ENCODE measurements at regions not wholly inside any gene's neighbourhood (a gene's known extent, or its start where the extent isn't known, plus 50 kb on each side); places are given as distances from the start of the nearest gene placed in this dataset.

GRCh38 chr4:31111790-31112189 is 391.6 kb downstream of the PCDH7 start:
- TF ChIP-seq, protein P1, sequence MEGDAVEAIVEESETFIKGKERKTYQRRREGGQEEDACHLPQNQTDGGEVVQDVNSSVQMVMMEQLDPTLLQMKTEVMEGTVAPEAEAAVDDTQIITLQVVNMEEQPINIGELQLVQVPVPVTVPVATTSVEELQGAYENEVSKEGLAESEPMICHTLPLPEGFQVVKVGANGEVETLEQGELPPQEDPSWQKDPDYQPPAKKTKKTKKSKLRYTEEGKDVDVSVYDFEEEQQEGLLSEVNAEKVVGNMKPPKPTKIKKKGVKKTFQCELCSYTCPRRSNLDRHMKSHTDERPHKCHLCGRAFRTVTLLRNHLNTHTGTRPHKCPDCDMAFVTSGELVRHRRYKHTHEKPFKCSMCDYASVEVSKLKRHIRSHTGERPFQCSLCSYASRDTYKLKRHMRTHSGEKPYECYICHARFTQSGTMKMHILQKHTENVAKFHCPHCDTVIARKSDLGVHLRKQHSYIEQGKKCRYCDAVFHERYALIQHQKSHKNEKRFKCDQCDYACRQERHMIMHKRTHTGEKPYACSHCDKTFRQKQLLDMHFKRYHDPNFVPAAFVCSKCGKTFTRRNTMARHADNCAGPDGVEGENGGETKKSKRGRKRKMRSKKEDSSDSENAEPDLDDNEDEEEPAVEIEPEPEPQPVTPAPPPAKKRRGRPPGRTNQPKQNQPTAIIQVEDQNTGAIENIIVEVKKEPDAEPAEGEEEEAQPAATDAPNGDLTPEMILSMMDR (IDR thresholded peaks at IDR 0.05; ENCODE audit: insufficient read depth in 1 of 2, low read depth in 1 of 2, low read length in 1 of 2, severe bottlenecking in 1 of 2, unreplicated experiment in 1 of 2) = no peak
- intact Hi-C loops (cut with micrococcal nuclease; ENCODE audit: unreplicated experiment) = no loop called here
- Mint-ChIP-seq H3K4me1 (ENCODE audit: low read depth, unreplicated experiment) (no peaks in the 10 kb centered on the region), H3K36me3 (ENCODE audit: insufficient read depth, unreplicated experiment) (no peaks in the 10 kb centered on the region), H3K4me3 (ENCODE audit: unreplicated experiment) (no peak overlapping the region), H3K27ac (ENCODE audit: unreplicated experiment) (no peak overlapping the region), H3K9me3 (ENCODE audit: unreplicated experiment) (no peaks in the 10 kb centered on the region), H3K27me3 (ENCODE audit: insufficient read depth, unreplicated experiment) (no peaks in the 10 kb centered on the region)
- ChIA-PET CTCF (no interaction called here), POLR2A (no interaction called here)
- BruUV-seq (replicated peaks) = no TSS peak
- no peaks in the 10 kb centered on the region for H3K27me3 ChIP-seq (replicated peaks; ENCODE audit: control insufficient read depth, insufficient read depth, low read length)
- no peaks in the 10 kb centered on the region for H3K36me3 ChIP-seq (ENCODE audit: control insufficient read depth, insufficient read depth, low read length)
- no peak overlapping the region for H3K4me3 ChIP-seq (ENCODE audit: low read depth, low read length)
- DNase-seq = no peak
- H3K9me3 ChIP-seq = no peaks in the 10 kb centered on the region
- H3K4me1 ChIP-seq = peaks cover 4% of the 10 kb centered on the region; the same call in 1 of the 2 replicates

- Histone ChIP-seq H3K4me3 (ENCODE audit: low read depth, low read length) (no peak overlapping the region), H3K27me3 (replicated peaks; ENCODE audit: control insufficient read depth, insufficient read depth, low read length) (no peaks in the 10 kb centered on the region), H3K4me1 (no peaks in the 10 kb centered on the region), H3K36me3 (ENCODE audit: control insufficient read depth, insufficient read depth, low read length) (no peaks in the 10 kb centered on the region), H3K9me3 (no peaks in the 10 kb centered on the region)
- H3K27ac Mint-ChIP-seq (ENCODE audit: unreplicated experiment) = no peak overlapping the region
- intact Hi-C loops (cut with micrococcal nuclease; ENCODE audit: unreplicated experiment) = no loop called here
- H3K4me3 Mint-ChIP-seq (ENCODE audit: unreplicated experiment) = no peak overlapping the region
- TF ChIP-seq, protein P1 (IDR thresholded peaks at IDR 0.05; ENCODE audit: insufficient read depth in 1 of 2, low read depth in 1 of 2, low read length in 1 of 2, severe bottlenecking in 1 of 2, unreplicated experiment in 1 of 2) = no peak
- no peaks in the 10 kb centered on the region for H3K27me3 Mint-ChIP-seq (ENCODE audit: insufficient read depth, unreplicated experiment)
- no peaks in the 10 kb centered on the region for H3K36me3 Mint-ChIP-seq (ENCODE audit: insufficient read depth, unreplicated experiment)
- DNase-seq = no peak
- POLR2A ChIA-PET = no interaction called here
- CTCF ChIA-PET = no interaction called here
- no TSS peak for BruUV-seq (replicated peaks)
- H3K4me1 Mint-ChIP-seq (ENCODE audit: low read depth, unreplicated experiment) = no peaks in the 10 kb centered on the region
- peaks cover 1% of the 10 kb centered on the region for H3K9me3 Mint-ChIP-seq (ENCODE audit: unreplicated experiment)
Observed at GRCh38 chr4:31114816-31115215, 394.6 kb downstream of the PCDH7 start.

DNA sequence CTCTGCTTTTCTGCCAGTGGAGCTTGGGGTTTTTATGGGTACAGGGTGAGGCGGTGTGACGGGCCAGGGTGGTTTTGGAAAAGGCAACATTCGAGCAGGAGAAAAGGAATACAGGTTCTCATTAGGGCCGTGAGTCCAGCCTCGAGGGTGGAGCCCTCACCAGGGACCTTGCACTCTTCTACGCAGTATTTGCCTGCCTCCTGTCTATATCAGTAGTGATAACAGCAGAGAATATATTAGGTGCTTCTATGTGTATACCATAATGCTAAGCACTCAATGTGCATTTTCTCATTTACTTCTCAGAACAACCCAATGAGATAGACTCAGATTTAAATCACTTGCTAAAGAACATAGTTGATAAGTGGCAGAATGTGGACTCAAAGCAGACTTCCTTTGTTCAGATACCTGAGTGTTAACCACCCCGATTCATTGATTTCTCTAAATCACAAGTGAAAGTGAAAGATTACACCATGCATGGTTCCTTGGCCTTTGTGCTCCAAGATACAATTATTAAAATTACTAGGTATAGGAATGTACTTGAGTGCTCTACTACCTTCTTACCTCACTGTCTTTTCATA is 403.9 kb downstream of the PCDH7 start:
- intact Hi-C loops (cut with micrococcal nuclease; ENCODE audit: unreplicated experiment) = no loop called here
- POLR2A ChIA-PET = no interaction called here
- no peak overlapping the region for H3K27ac Mint-ChIP-seq (ENCODE audit: unreplicated experiment)

More for the DNA sequence above, 403.9 kb downstream of the PCDH7 start:
- Histone ChIP-seq H3K27me3 (replicated peaks; ENCODE audit: control insufficient read depth, insufficient read depth, low read length) (no peaks in the 10 kb centered on the region), H3K9me3 (no peaks in the 10 kb centered on the region), H3K36me3 (ENCODE audit: control insufficient read depth, insufficient read depth, low read length) (no peaks in the 10 kb centered on the region), H3K4me3 (ENCODE audit: low read depth, low read length) (no peak overlapping the region), H3K4me1 (no peaks in the 10 kb centered on the region)
- Mint-ChIP-seq H3K27me3 (ENCODE audit: insufficient read depth, unreplicated experiment) (no peaks in the 10 kb centered on the region), H3K9me3 (ENCODE audit: unreplicated experiment) (peaks cover 9% of the 10 kb centered on the region), H3K4me3 (ENCODE audit: unreplicated experiment) (no peak overlapping the region), H3K4me1 (ENCODE audit: low read depth, unreplicated experiment) (no peaks in the 10 kb centered on the region), H3K36me3 (ENCODE audit: insufficient read depth, unreplicated experiment) (no peaks in the 10 kb centered on the region)
- no TSS peak for BruUV-seq (replicated peaks)
- CTCF ChIA-PET = no interaction called here
- TF ChIP-seq, protein P1 (IDR thresholded peaks at IDR 0.05; ENCODE audit: insufficient read depth in 1 of 2, low read depth in 1 of 2, low read length in 1 of 2, severe bottlenecking in 1 of 2, unreplicated experiment in 1 of 2) = no peak
- no peak for DNase-seq

Data from Caco-2 (cell line).